Muscle layer of duodenum (tissue), 2 donors: ENCODE measurements at regions not wholly inside any gene's neighbourhood (a gene's known extent, or its start where the extent isn't known, plus 50 kb on each side); places are given as distances from the start of the nearest gene placed in this dataset.

Source experiments
- H3K27ac ChIP-seq: one replicate; pipeline ENCODE4 v1.7.0; 2013; ENCODE audit warnings: mild to moderate bottlenecking, low read length
- H3K27me3 ChIP-seq: one replicate; pipeline ENCODE4 v1.7.0; 2013; ENCODE audit warnings: low read depth, mild to moderate bottlenecking, control low read depth, low read length
- H3K36me3 ChIP-seq, 2 donors: one replicate each; pipeline ENCODE4 v1.7.0; 2013; ENCODE audit warnings: low read length in 2 of 2, control low read depth in 1 of 2, mild to moderate bottlenecking in 1 of 2; ENCODE audit not compliant: insufficient read depth in 2 of 2, control insufficient read depth in 1 of 2
- H3K4me1 ChIP-seq, 2 donors: one replicate each; pipeline ENCODE4 v1.7.0; 2013; ENCODE audit warnings: low read length in 2 of 2, mild to moderate bottlenecking in 2 of 2, control low read depth in 1 of 2, moderate library complexity in 1 of 2; ENCODE audit not compliant: insufficient read depth in 2 of 2, control insufficient read depth in 1 of 2
- H3K4me3 ChIP-seq, 2 donors: one replicate each; pipeline ENCODE4 v1.7.0; 2013; ENCODE audit warnings: low read length in 2 of 2, low read depth in 1 of 2, mild to moderate bottlenecking in 1 of 2
- H3K9me3 ChIP-seq, 2 donors: one replicate each; pipeline ENCODE4 v1.7.0; 2013; ENCODE audit warnings: low read length in 2 of 2, control low read depth in 1 of 2, mild to moderate bottlenecking in 1 of 2; ENCODE audit not compliant: control insufficient read depth in 1 of 2
- donor health status: healthy.

DNA sequence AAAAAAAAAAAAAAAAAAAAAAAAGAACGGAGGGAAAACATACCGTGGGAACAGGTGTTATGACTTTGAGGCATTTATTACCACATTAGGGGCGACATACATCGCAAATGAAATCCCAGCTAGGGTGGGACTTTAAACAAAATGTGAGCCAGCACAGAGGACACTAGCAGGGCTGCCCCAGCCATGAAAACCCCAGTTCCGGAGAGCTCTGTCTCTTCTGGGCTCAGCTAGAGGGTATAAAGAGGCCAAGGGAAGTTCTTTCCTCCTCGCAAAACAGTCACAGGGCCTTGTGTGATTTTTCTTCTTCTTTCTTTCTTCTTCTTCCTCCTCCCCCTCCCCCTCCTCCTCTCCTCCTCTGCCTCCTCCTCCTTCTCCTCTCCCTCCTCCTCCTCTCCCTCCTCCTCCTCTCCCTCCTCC is 59.9 kb upstream of the ECHDC3 start:
- Histone ChIP-seq H3K4me3 (no peak overlapping the region), H3K4me1 (peaks cover 4 to 17% of the 10 kb centered on the region in 2 donors), H3K36me3 (peaks cover 0 to 4% of the 10 kb centered on the region in 2 donors), H3K9me3 (no peaks in the 10 kb centered on the region), H3K27ac (no peak overlapping the region), H3K27me3 (no peaks in the 10 kb centered on the region)

DNA sequence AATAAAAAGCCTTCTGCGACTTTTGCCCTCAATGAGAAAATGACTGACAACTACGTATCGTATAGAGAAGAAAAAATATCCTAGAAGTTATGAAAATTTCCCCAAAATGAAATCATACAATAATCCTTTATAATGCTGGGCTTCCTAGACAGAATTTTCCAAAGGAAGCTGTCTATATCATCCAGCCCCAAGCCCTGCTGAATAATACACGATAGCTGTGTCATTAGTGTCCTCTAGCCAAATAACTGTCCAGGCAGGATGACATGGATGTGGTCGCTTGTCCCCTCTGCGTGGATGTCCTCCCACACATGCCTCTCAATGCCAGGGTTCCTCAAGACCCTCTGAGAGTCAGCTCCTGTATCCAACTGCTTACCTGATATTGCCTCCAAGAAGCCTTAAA is 61.7 kb upstream of the ECHDC3 start:
- H3K4me1 ChIP-seq: peaks cover 4 to 10% of the 10 kb centered on the region in 2 donors
- H3K9me3 ChIP-seq: no peaks in the 10 kb centered on the region
- H3K36me3 ChIP-seq: peaks cover 0 to 4% of the 10 kb centered on the region in 2 donors
- no peak overlapping the region for H3K4me3 ChIP-seq
- H3K27me3 ChIP-seq: no peaks in the 10 kb centered on the region
- no peak overlapping the region for H3K27ac ChIP-seq

- Histone ChIP-seq H3K27me3 (no peaks in the 10 kb centered on the region), H3K4me3 (no peak overlapping the region), H3K9me3 (no peaks in the 10 kb centered on the region), H3K36me3 (peaks cover 0 to 2% of the 10 kb centered on the region in 2 donors), H3K4me1 (peaks cover under 1 to 7% of the 10 kb centered on the region in 2 donors), H3K27ac (no peak overlapping the region)
Observed at GRCh38 chr10:11679946-11680345, 62.2 kb upstream of the ECHDC3 start.

GRCh38 chr10:11678074-11678793 is 63.9 kb upstream of the ECHDC3 start:
- Histone ChIP-seq H3K4me1 (peaks cover 0 to 5% of the 10 kb centered on the region in 2 donors), H3K36me3 (no peaks in the 10 kb centered on the region), H3K27me3 (no peaks in the 10 kb centered on the region), H3K9me3 (no peaks in the 10 kb centered on the region), H3K4me3 (no peak overlapping the region), H3K27ac (no peak overlapping the region)

DNA sequence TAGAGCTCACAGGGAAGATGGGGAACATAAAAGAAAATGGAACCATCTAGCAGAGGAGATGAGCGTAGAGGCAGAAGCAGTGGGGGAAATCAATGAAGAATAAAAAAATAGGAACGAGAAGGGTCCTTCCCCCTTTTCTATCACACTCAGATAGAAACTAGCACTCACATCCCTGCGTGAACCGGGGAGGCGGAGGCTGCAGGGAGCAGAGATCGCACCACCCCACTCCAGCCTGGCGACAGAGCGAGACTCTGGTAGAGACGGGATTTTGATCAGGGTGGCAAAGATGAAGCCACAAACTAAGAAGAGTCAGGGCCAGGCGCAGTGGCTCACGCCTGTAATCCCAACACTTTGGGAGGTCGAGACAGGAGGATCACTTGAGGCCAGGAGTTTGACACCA is 64.7 kb upstream of the ECHDC3 start:
- Histone ChIP-seq H3K27me3 (no peaks in the 10 kb centered on the region), H3K36me3 (no peaks in the 10 kb centered on the region), H3K27ac (no peak overlapping the region), H3K4me1 (peaks cover 0 to 5% of the 10 kb centered on the region in 2 donors), H3K4me3 (no peak overlapping the region), H3K9me3 (no peaks in the 10 kb centered on the region)

- no peak overlapping the region for H3K4me3 ChIP-seq
- H3K27me3 ChIP-seq: no peaks in the 10 kb centered on the region
- H3K36me3 ChIP-seq: no peaks in the 10 kb centered on the region
- no peak overlapping the region for H3K27ac ChIP-seq
- H3K4me1 ChIP-seq: peaks cover 0 to 5% of the 10 kb centered on the region in 2 donors
- H3K9me3 ChIP-seq: no peaks in the 10 kb centered on the region
Observed at GRCh38 chr10:11673346-11674280, 62.2 kb upstream of the USP6NL start.

DNA sequence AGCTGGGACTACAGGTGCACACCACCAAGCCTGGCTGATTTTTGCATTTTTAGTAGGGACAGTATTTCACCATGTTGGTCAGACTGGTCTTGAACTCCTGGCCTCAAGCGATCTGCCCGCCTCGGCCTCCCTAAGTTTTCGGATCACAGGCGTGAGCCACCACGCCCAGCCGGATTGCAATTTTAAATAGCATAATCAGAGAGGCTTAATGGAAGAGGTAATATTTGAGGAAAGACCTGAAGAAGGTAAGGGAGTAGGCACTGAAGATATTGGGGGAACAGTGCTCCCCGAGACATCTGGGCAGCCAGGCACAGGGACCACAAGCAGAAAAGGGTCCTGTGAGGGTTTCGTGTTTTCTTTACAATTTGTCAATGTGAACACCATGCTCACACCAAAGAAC is 61.4 kb upstream of the USP6NL start:
- Histone ChIP-seq H3K9me3 (no peaks in the 10 kb centered on the region), H3K27ac (no peak overlapping the region), H3K27me3 (no peaks in the 10 kb centered on the region), H3K36me3 (no peaks in the 10 kb centered on the region), H3K4me3 (no peak overlapping the region), H3K4me1 (peaks cover 0 to 5% of the 10 kb centered on the region in 2 donors)

DNA sequence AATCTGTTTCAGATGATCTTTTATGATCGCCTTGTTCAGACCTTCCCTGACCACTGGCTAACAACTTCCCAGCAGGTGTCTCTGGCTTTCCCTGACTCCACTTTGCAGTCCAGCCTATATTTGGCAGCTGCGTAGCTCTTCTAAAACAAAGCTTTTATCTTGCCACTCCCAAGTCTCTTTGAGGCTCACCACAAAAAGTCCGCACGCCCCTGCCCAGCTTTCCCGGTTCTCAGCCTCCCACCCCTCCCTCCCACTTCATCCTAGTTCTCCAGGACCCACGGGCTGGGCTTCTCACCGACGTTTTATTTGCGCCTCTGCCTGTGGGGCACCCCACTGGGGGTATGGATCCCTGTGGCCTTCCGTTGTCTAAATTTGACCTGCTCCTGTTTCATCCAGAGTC is 58.9 kb upstream of the USP6NL start:
- Histone ChIP-seq H3K4me1 (peaks cover 0 to 5% of the 10 kb centered on the region in 2 donors), H3K9me3 (no peaks in the 10 kb centered on the region), H3K27ac (no peak overlapping the region), H3K4me3 (no peak overlapping the region), H3K27me3 (no peaks in the 10 kb centered on the region), H3K36me3 (no peaks in the 10 kb centered on the region)

- H3K4me1 ChIP-seq: peaks cover 0 to 5% of the 10 kb centered on the region in 2 donors
- H3K27me3 ChIP-seq: no peaks in the 10 kb centered on the region
- no peaks in the 10 kb centered on the region for H3K9me3 ChIP-seq
- H3K27ac ChIP-seq: no peak overlapping the region
- H3K4me3 ChIP-seq: no peak overlapping the region
- H3K36me3 ChIP-seq: no peaks in the 10 kb centered on the region
Observed at GRCh38 chr10:11668847-11669610, 57.6 kb upstream of the USP6NL start.

DNA sequence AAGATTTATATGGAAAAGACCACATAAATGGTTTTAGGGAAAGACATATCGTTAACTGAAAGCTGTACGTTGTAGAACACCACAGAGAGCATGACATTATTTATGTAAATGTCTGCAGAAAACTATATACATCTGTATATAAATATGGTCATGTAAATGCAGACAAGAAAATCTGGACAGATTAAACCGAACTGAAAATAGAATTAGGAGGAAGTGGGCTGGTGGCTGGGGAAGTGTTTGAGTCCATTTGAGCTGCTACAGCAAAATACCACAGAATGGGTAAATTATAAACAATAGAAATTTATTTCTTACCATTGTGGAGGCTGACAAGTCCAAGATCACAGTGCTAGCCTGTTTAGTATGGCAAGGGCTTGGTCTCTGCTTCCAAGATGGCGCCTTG is 56.3 kb upstream of the USP6NL start:
- Histone ChIP-seq H3K36me3 (no peaks in the 10 kb centered on the region), H3K9me3 (no peaks in the 10 kb centered on the region), H3K4me1 (no peaks in the 10 kb centered on the region), H3K27ac (no peak overlapping the region), H3K27me3 (no peaks in the 10 kb centered on the region), H3K4me3 (no peak overlapping the region)
